H1 (cell line): ENCODE measurements at regions not wholly inside any gene's neighbourhood (a gene's known extent, or its start where the extent isn't known, plus 50 kb on each side); places are given as distances from the start of the nearest gene placed in this dataset.

Experiments used
- CTCF ChIA-PET: fragments of 300-600 bp; sonication (Branson Sonifier 250); formaldehyde crosslinking; loops from one replicate; lab custom pipeline; 2021; ENCODE audit not compliant: partially characterized antibody; lab: Charles Lee
- POLR2A ChIA-PET: fragments of 300-600 bp; sonication (Branson Sonifier 250); formaldehyde crosslinking; loops from one replicate; lab custom pipeline; 2021; ENCODE audit warnings: inconsistent platforms; ENCODE audit not compliant: partially characterized antibody; lab: Charles Lee
- DNase-seq, 2 experiments: peaks; one replicate each; pipeline versions ENCODE4 v3.0.0 to v3.0.0-alpha.2; 2010 to 2022; ENCODE audit warnings: low spot score in 2 of 2, low read depth in 1 of 2, mixed read lengths in 1 of 2
- FAIRE-seq: peaks from 2 replicates; lab custom pipeline; 2011; peaks lifted over from hg19 to GRCh38; lab: Jason Lieb, UNC
- H2AFZ ChIP-seq: 2 replicates; pipeline ENCODE4 v1.8.1; 2012; ENCODE audit warnings: low read length, inconsistent platforms
- H2AK5ac ChIP-seq: 2 replicates; pipeline ENCODE4 v1.6.1; 2013; ENCODE audit warnings: low read depth, low read length
- H2BK120ac ChIP-seq: replicated peaks from 2 replicates; pipeline ENCODE3; 2013; ENCODE audit warnings: low read depth, low read length, inconsistent platforms
- H2BK12ac ChIP-seq: 2 replicates; pipeline ENCODE4 v1.6.1; 2013; ENCODE audit warnings: low read depth, low read length
- H2BK15ac ChIP-seq: 2 replicates; pipeline ENCODE4 v1.6.1; 2013; ENCODE audit warnings: low read length
- H2BK20ac ChIP-seq: 2 replicates; pipeline ENCODE4 v1.6.1; 2013; ENCODE audit warnings: low read length
- H2BK5ac ChIP-seq: 2 replicates; pipeline ENCODE4 v1.6.1; 2013; ENCODE audit warnings: low read depth, low read length
- H3K14ac ChIP-seq: 2 replicates; pipeline ENCODE4 v1.6.1; 2013; ENCODE audit warnings: inconsistent platforms; ENCODE audit not compliant: insufficient read length
- H3K18ac ChIP-seq: 2 replicates; pipeline ENCODE4 v1.6.1; 2013; ENCODE audit warnings: low read length; ENCODE audit errors: extremely low read depth
- H3K23ac ChIP-seq: 2 replicates; pipeline ENCODE4 v1.6.1; 2013; ENCODE audit warnings: inconsistent platforms; ENCODE audit not compliant: insufficient read length
- H3K23me2 ChIP-seq: 2 replicates; pipeline ENCODE4 v1.6.1; 2013; ENCODE audit warnings: low read depth, low read length
- H3K27ac ChIP-seq: 2 replicates; pipeline ENCODE4 v1.6.1; 2011; ENCODE audit warnings: low read depth, low read length, inconsistent platforms
- H3K27me3 ChIP-seq, 4 experiments: replicated peaks in 1 of 4; 1 replicate in 1 of 4; 2 replicates in 3 of 4; pipeline versions ENCODE4 v1.6.1 to v1.8.1; 2011 to 2013; ENCODE audit warnings: low read length in 3 of 4, mild to moderate bottlenecking in 3 of 4, inconsistent platforms in 2 of 4, mixed read lengths in 2 of 4, moderate library complexity in 1 of 4; ENCODE audit not compliant: control insufficient read depth in 3 of 4, insufficient read depth in 3 of 4; ENCODE audit errors: extremely low read depth in 1 of 4
- H3K36me3 ChIP-seq, 4 experiments: 2 replicates each; pipeline versions ENCODE4 v1.6.1 to v1.8.1; 2011 to 2013; ENCODE audit warnings: mild to moderate bottlenecking in 4 of 4, low read length in 3 of 4, moderate library complexity in 2 of 4, control low read depth in 1 of 4, inconsistent platforms in 1 of 4; ENCODE audit not compliant: insufficient read depth in 4 of 4, control insufficient read depth in 2 of 4
- H3K4ac ChIP-seq: replicated peaks from 2 replicates; pipeline ENCODE3; 2013; ENCODE audit warnings: low read length, low read depth, mixed read lengths, inconsistent platforms; ENCODE audit not compliant: insufficient read length
- H3K4me1 ChIP-seq, 4 experiments: replicated peaks in 1 of 4; 1 replicate in 1 of 4; 2 replicates in 3 of 4; pipeline versions ENCODE4 v1.6.1 to v1.8.1; 2011 to 2013; ENCODE audit warnings: low read length in 3 of 4, inconsistent platforms in 2 of 4, mixed read lengths in 1 of 4; ENCODE audit not compliant: insufficient read depth in 4 of 4, control insufficient read depth in 3 of 4
- H3K4me2 ChIP-seq, 2 experiments: 2 replicates each; pipeline versions ENCODE4 v1.6.1 to v1.8.1; 2011 to 2013; ENCODE audit warnings: low read depth in 2 of 2, low read length in 2 of 2, control low read depth in 1 of 2, inconsistent platforms in 1 of 2, mild to moderate bottlenecking in 1 of 2; ENCODE audit not compliant: insufficient read depth in 1 of 2
- H3K4me3 ChIP-seq, 4 experiments: fragments of 200-600, 300-600 bp in 1 of 4; sonication (generic), shearing (Covaris generic), sonication (Bioruptor Twin) in 1 of 4; 2 replicates each; pipeline versions ENCODE4 v1.5.1 to v1.8.1; 2011 to 2016; ENCODE audit warnings: low read length in 4 of 4, low read depth in 3 of 4, control low read depth in 2 of 4, inconsistent platforms in 2 of 4, mild to moderate bottlenecking in 2 of 4, mixed read lengths in 1 of 4, moderate library complexity in 1 of 4; ENCODE audit not compliant: insufficient read depth in 2 of 4; ENCODE audit errors: extremely low read depth in 1 of 4
- H3K56ac ChIP-seq: replicated peaks from 2 replicates; pipeline ENCODE3; 2013; ENCODE audit warnings: low read depth, mild to moderate bottlenecking, mixed read lengths, low read length, inconsistent platforms; ENCODE audit not compliant: insufficient read length
- H3K79me1 ChIP-seq: 2 replicates; pipeline ENCODE4 v1.6.1; 2013; ENCODE audit warnings: low read depth, low read length, control low read depth
- H3K79me2 ChIP-seq, 2 experiments: 2 replicates each; pipeline versions ENCODE4 v1.6.1 to v1.8.1; 2012 to 2013; ENCODE audit warnings: low read length in 2 of 2, mild to moderate bottlenecking in 2 of 2, inconsistent platforms in 1 of 2; ENCODE audit not compliant: insufficient read depth in 2 of 2, control insufficient read depth in 1 of 2
- H3K9ac ChIP-seq, 4 experiments: replicated peaks in 1 of 4; 1 replicate in 1 of 4; 2 replicates in 3 of 4; pipeline versions ENCODE4 v1.6.1 to v1.8.1; 2011 to 2013; ENCODE audit warnings: low read depth in 3 of 4, low read length in 3 of 4, control low read depth in 2 of 4, mild to moderate bottlenecking in 2 of 4, moderate library complexity in 2 of 4, inconsistent platforms in 1 of 4; ENCODE audit errors: extremely low read depth in 1 of 4
- H3K9me3 ChIP-seq, 2 experiments: 2 replicates each; pipeline versions ENCODE4 v1.6.1 to v1.8.1; 2012 to 2013; ENCODE audit warnings: mild to moderate bottlenecking in 2 of 2, moderate library complexity in 2 of 2, control low read depth in 1 of 2, inconsistent platforms in 1 of 2, low read depth in 1 of 2, low read length in 1 of 2, mixed read lengths in 1 of 2; ENCODE audit not compliant: insufficient read depth in 2 of 2
- H4K20me1 ChIP-seq, 2 experiments: replicated peaks in 1 of 2; 2 replicates each; pipeline versions ENCODE3 to v1.8.1; 2011 to 2013; ENCODE audit warnings: inconsistent platforms in 2 of 2, low read length in 2 of 2, mild to moderate bottlenecking in 1 of 2; ENCODE audit not compliant: insufficient read depth in 2 of 2, control insufficient read depth in 1 of 2
- H4K5ac ChIP-seq: 2 replicates; pipeline ENCODE4 v1.6.1; 2013; ENCODE audit warnings: low read length, low read depth, mixed read lengths, inconsistent platforms; ENCODE audit not compliant: insufficient read length
- H4K8ac ChIP-seq: 2 replicates; pipeline ENCODE4 v1.8.0; 2013; ENCODE audit warnings: mild to moderate bottlenecking, moderate library complexity, low read length, inconsistent platforms; ENCODE audit not compliant: insufficient read depth; ENCODE audit errors: extremely low read depth
- H4K91ac ChIP-seq: replicated peaks from 2 replicates; pipeline ENCODE3; 2013; ENCODE audit warnings: low read length, mixed read lengths, inconsistent platforms; ENCODE audit not compliant: insufficient read length
- ATF2 ChIP-seq: IDR thresholded peaks from 2 replicates; pipeline ENCODE4 v1.6.1; 2012; ENCODE audit warnings: low read length, inconsistent platforms
- CEBPB ChIP-seq: IDR thresholded peaks from 2 replicates; pipeline ENCODE4 v1.6.1; 2012; ENCODE audit warnings: low read depth, low read length
- FOSL1 ChIP-seq: IDR thresholded peaks from 2 replicates; pipeline ENCODE4 v1.6.1; 2011; ENCODE audit warnings: mild to moderate bottlenecking, low read depth, low read length, moderate library complexity; ENCODE audit not compliant: insufficient read depth
- GABPA ChIP-seq: IDR thresholded peaks from 2 replicates; pipeline ENCODE4 v1.6.1; 2011; ENCODE audit warnings: mild to moderate bottlenecking, low read length, moderate library complexity, borderline replicate concordance; ENCODE audit not compliant: insufficient read depth
- KDM4A ChIP-seq: IDR thresholded peaks from one replicate; pipeline ENCODE4 v1.7.1; 2012; ENCODE audit warnings: low read depth, mild to moderate bottlenecking, moderate library complexity, low read length, inconsistent platforms; ENCODE audit not compliant: severe bottlenecking
- POU5F1 ChIP-seq: IDR thresholded peaks from 2 replicates; pipeline ENCODE4 v1.6.1; 2011; ENCODE audit warnings: low read depth, mild to moderate bottlenecking, low read length, moderate library complexity
- SP1 ChIP-seq: IDR thresholded peaks from 2 replicates; pipeline ENCODE4 v1.6.1; 2011; ENCODE audit warnings: low read depth, low read length
- SP4 ChIP-seq: IDR thresholded peaks from 2 replicates; pipeline ENCODE4 v1.6.1; 2012; ENCODE audit warnings: low read length, inconsistent platforms
- TAF1 ChIP-seq: IDR thresholded peaks from 2 replicates; pipeline ENCODE4 v1.6.1; 2011; ENCODE audit warnings: mild to moderate bottlenecking, low read depth, low read length
- USF2 ChIP-seq: IDR thresholded peaks from 2 replicates; pipeline ENCODE4 v1.6.1; 2011; ENCODE audit warnings: low read length, improper control_type of control experiment
- WGBS, 2 experiments: shearing (Covaris generic) in 1 of 2; methylation state at CpG; one replicate each; pipeline versions ENCODE4 v1.1.6 to v1.1.7; 2013 to 2015; ENCODE audit warnings: low lambda C conversion rate in 2 of 2, mixed read lengths in 2 of 2, inconsistent platforms in 1 of 2, low coverage in 1 of 2, missing lambda C conversion rate in 1 of 2; ENCODE audit not compliant: insufficient replicate concordance in 2 of 2, insufficient coverage in 1 of 2, insufficient read length in 1 of 2; ENCODE audit errors: extremely low coverage in 1 of 2, missing lambda C conversion rate in 1 of 2; 5-methylcytosine and 5-hydroxymethylcytosine counted together

- Histone ChIP-seq H2BK120ac (no peak overlapping the region), H4K5ac (no peak overlapping the region), H3K36me3 (no peaks in the 10 kb centered on the region), H3K9me3 (no peaks in the 10 kb centered on the region), H3K79me1 (no peaks in the 10 kb centered on the region), H3K9ac (no peak overlapping the region; a peak in 1 of 7 replicates), H4K20me1 (no peaks in the 10 kb centered on the region), H2BK15ac (no peak overlapping the region), H4K91ac (no peak overlapping the region), H3K18ac (no peak overlapping the region), H3K79me2 (no peaks in the 10 kb centered on the region), H2AFZ (no peak overlapping the region; the same call in 1 of the 2 replicates), H3K4me1 (no peaks in the 10 kb centered on the region), H3K23ac (no peak overlapping the region), H3K23me2 (no peaks in the 10 kb centered on the region), H4K8ac (no peak overlapping the region), H2BK12ac (no peak overlapping the region), H3K27me3 (no peaks in the 10 kb centered on the region), H2BK5ac (no peak overlapping the region), H3K4me3 (no peak overlapping the region), H3K56ac (no peak overlapping the region), H3K27ac (no peak overlapping the region), H2BK20ac (no peak overlapping the region), H3K4me2 (no peak overlapping the region), H3K4ac (no peak overlapping the region), H3K14ac (no peak overlapping the region), H2AK5ac (no peak overlapping the region)
- ChIA-PET CTCF (interaction anchor here (1.6 kb wide), 1 partner anchor 190 kb away, joined by 4 read pairs; no protein-coding TSS in a partner anchor), POLR2A (no interaction called here)
- DNase-seq (no peak), FAIRE-seq (no peak)
- no peak for TF ChIP-seq POU5F1
- TF ChIP-seq FOSL1 = no peak
- TF ChIP-seq CEBPB = no peak
- no peak for TF ChIP-seq SP1
- no peak for TF ChIP-seq GABPA
- TF ChIP-seq SP4 = no peak
- TF ChIP-seq KDM4A = no peak
- no peak for TF ChIP-seq TAF1
- TF ChIP-seq USF2 = no peak
- no peak for TF ChIP-seq ATF2
- 94% methylated on average over 3 of the region's 3 CpGs; no CpG with 5 or more reads in 1 of the 2 experiments for WGBS, 2 experiments
These were observed 140.2 kb downstream of the PTCHD4 start for GRCh38 chr6:47970826-47971225.
